MM.1S (cell line): ENCODE measurements at regions not wholly inside any gene's neighbourhood (a gene's known extent, or its start where the extent isn't known, plus 50 kb on each side); places are given as distances from the start of the nearest gene placed in this dataset.

Experiments used
- EZH2 ChIP-seq: fragments of 300-600 bp; sonication (generic); optimal IDR thresholded peaks from 2 replicates; pipeline ENCODE3; 2017; ENCODE audit warnings: low read depth, mild to moderate bottlenecking, antibody characterized with exemption, low read length, mixed read lengths
- TF ChIP-seq, protein P1 (sequence below): fragments of 300-600 bp; sonication (generic); IDR thresholded peaks from 2 replicates; pipeline ENCODE4 v1.5.1; 2016; ENCODE audit warnings: antibody characterized with exemption, low read length, mixed read lengths

GRCh38 chr10:110421512-110422138 lies 76.1 kb upstream of the DUSP5 start:
- TF ChIP-seq, protein P1, sequence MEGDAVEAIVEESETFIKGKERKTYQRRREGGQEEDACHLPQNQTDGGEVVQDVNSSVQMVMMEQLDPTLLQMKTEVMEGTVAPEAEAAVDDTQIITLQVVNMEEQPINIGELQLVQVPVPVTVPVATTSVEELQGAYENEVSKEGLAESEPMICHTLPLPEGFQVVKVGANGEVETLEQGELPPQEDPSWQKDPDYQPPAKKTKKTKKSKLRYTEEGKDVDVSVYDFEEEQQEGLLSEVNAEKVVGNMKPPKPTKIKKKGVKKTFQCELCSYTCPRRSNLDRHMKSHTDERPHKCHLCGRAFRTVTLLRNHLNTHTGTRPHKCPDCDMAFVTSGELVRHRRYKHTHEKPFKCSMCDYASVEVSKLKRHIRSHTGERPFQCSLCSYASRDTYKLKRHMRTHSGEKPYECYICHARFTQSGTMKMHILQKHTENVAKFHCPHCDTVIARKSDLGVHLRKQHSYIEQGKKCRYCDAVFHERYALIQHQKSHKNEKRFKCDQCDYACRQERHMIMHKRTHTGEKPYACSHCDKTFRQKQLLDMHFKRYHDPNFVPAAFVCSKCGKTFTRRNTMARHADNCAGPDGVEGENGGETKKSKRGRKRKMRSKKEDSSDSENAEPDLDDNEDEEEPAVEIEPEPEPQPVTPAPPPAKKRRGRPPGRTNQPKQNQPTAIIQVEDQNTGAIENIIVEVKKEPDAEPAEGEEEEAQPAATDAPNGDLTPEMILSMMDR: no peak
- TF ChIP-seq EZH2: no peak
